HL-60 (cell line): ENCODE measurements at regions not wholly inside any gene's neighbourhood (a gene's known extent, or its start where the extent isn't known, plus 50 kb on each side); places are given as distances from the start of the nearest gene placed in this dataset.

ENCODE experiments used
- GABPA ChIP-seq: IDR thresholded peaks from 2 replicates; pipeline ENCODE4 v1.6.1; 2012; ENCODE audit warnings: low read depth
- POLR2AphosphoS5 ChIP-seq: IDR thresholded peaks from 2 replicates; pipeline ENCODE4 v1.6.1; 2012; ENCODE audit warnings: low read depth
- REST ChIP-seq: IDR thresholded peaks from 2 replicates; pipeline ENCODE4 v1.6.1; 2012; ENCODE audit warnings: low read depth; ENCODE audit not compliant: insufficient replicate concordance
- TF ChIP-seq, protein P1 (sequence below): IDR thresholded peaks from one replicate; pipeline ENCODE4 v1.5.1; 2011; ENCODE audit warnings: low read length, control low read depth, inconsistent platforms; ENCODE audit not compliant: insufficient read depth

- TF ChIP-seq, protein P1, sequence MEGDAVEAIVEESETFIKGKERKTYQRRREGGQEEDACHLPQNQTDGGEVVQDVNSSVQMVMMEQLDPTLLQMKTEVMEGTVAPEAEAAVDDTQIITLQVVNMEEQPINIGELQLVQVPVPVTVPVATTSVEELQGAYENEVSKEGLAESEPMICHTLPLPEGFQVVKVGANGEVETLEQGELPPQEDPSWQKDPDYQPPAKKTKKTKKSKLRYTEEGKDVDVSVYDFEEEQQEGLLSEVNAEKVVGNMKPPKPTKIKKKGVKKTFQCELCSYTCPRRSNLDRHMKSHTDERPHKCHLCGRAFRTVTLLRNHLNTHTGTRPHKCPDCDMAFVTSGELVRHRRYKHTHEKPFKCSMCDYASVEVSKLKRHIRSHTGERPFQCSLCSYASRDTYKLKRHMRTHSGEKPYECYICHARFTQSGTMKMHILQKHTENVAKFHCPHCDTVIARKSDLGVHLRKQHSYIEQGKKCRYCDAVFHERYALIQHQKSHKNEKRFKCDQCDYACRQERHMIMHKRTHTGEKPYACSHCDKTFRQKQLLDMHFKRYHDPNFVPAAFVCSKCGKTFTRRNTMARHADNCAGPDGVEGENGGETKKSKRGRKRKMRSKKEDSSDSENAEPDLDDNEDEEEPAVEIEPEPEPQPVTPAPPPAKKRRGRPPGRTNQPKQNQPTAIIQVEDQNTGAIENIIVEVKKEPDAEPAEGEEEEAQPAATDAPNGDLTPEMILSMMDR: no peak
- TF ChIP-seq POLR2AphosphoS5 (no peak), GABPA (no peak), REST (no peak)
These were observed 121.2 kb downstream of the DISP1 start for GRCh38 chr1:222936042-222936441.
